Body of pancreas (tissue), 4 donors: ENCODE measurements at regions not wholly inside any gene's neighbourhood (a gene's known extent, or its start where the extent isn't known, plus 50 kb on each side); places are given as distances from the start of the nearest gene placed in this dataset.

Experiments
- ATAC-seq: fragments of 150-250 bp; one replicate; pipeline ENCODE4 v1.9.1; 2016
- DNase-seq, 4 donors: peaks; one replicate each; pipeline ENCODE4 v3.0.0-alpha.2; 2019
- H3K27ac ChIP-seq, 4 donors: fragments of 200-600 bp; sonication (generic); 1 replicate in 3 of 4; 2 replicates in 1 of 4; pipeline versions ENCODE4 v1.5.1 to v1.6.1; 2016 to 2019; ENCODE audit warnings: mild to moderate bottlenecking in 1 of 4, mixed read lengths in 1 of 4, moderate library complexity in 1 of 4
- H3K27me3 ChIP-seq, 2 donors: fragments of 200-600 bp; sonication (generic); one replicate each; pipeline ENCODE4 v1.6.0; 2016; ENCODE audit warnings: mild to moderate bottlenecking in 1 of 2
- H3K36me3 ChIP-seq, 2 donors: fragments of 200-600 bp; sonication (generic); replicated peaks in 1 of 2; 2 replicates each; pipeline ENCODE4 v1.5.1; 2016; ENCODE audit warnings: low read depth in 2 of 2; ENCODE audit not compliant: insufficient read depth in 1 of 2
- H3K4me1 ChIP-seq: fragments of 200-600 bp; sonication (generic); one replicate; pipeline ENCODE4 v1.6.0; 2016
- H3K4me3 ChIP-seq, 2 donors: fragments of 200-600 bp; sonication (generic); 1 replicate in 1 of 2; 2 replicates in 1 of 2; pipeline ENCODE4 v1.5.1; 2016 to 2019
- H3K9me3 ChIP-seq, 3 donors: fragments of 200-600 bp; sonication (generic); 1 replicate in 2 of 3; 2 replicates in 1 of 3; pipeline ENCODE4 v1.5.1; 2016
- CTCF ChIP-seq, 7 experiments: fragments of 450-650 bp in 4 of 7; fragments of 200-600 bp in 3 of 7; sonication (generic) in 3 of 7; IDR thresholded peaks; one replicate each; pipeline ENCODE4 v1.5.1; 2016 to 2019; ENCODE audit warnings: antibody characterized with exemption in 7 of 7
- POLR2A ChIP-seq, 3 donors: fragments of 450-650 bp; IDR thresholded peaks; one replicate each; pipeline ENCODE4 v1.6.1; 2016; ENCODE audit warnings: antibody characterized with exemption in 3 of 3, mild to moderate bottlenecking in 2 of 3
- WGBS, 2 donors: methylation state at CpG; one replicate each; pipeline ENCODE4 v1.1.5; 2017; 5-methylcytosine and 5-hydroxymethylcytosine counted together
- intact Hi-C: fragments of 100-400 bp; cut with DNase I; formaldehyde crosslinking; loops from one replicate; pipeline ENCODE4 v1.15.1; 2023

- Histone ChIP-seq H3K9me3 (no peaks in the 10 kb centered on the region), H3K4me3 (no peak overlapping the region), H3K4me1 (no peaks in the 10 kb centered on the region), H3K36me3 (no peaks in the 10 kb centered on the region), H3K27ac (no peak overlapping the region), H3K27me3 (no peaks in the 10 kb centered on the region)
- no peak for ATAC-seq
- no peak for DNase-seq
- 78 to 82% methylated on average over 6 of the region's 6 CpGs for WGBS, 2 donors
- intact Hi-C loops, result no loop called here
- TF ChIP-seq POLR2A (IDR thresholded peaks at IDR 0.05) (no peak), CTCF (IDR thresholded peaks at IDR 0.05) (no peak)
Observed at GRCh38 chr1:184141361-184141880, 89.9 kb downstream of the TSEN15 start.

GRCh38 chr1:184143449-184143848 is 91.9 kb downstream of the TSEN15 start:
- no peak for TF ChIP-seq POLR2A (IDR thresholded peaks at IDR 0.05)
- no peak for TF ChIP-seq CTCF (IDR thresholded peaks at IDR 0.05)
- Histone ChIP-seq H3K27ac (no peak overlapping the region), H3K36me3 (no peaks in the 10 kb centered on the region), H3K27me3 (no peaks in the 10 kb centered on the region), H3K9me3 (no peaks in the 10 kb centered on the region), H3K4me1 (no peaks in the 10 kb centered on the region), H3K4me3 (no peak overlapping the region)
- no peak for ATAC-seq
- 51 to 54% methylated on average over 5 of the region's 5 CpGs for WGBS, 2 donors
- no peak for DNase-seq
- intact Hi-C loops, result no loop called here

- no peak for DNase-seq
- H3K4me3 ChIP-seq, result no peak overlapping the region
- no peaks in the 10 kb centered on the region for H3K9me3 ChIP-seq
- no peaks in the 10 kb centered on the region for H3K36me3 ChIP-seq
- intact Hi-C loops, result no loop called here
- H3K27me3 ChIP-seq, result no peaks in the 10 kb centered on the region
- 80 to 91% methylated on average over 5 of the region's 5 CpGs for WGBS, 2 donors
- no peaks in the 10 kb centered on the region for H3K4me1 ChIP-seq
- no peak overlapping the region for H3K27ac ChIP-seq
- no peak for ATAC-seq
- no peak for TF ChIP-seq POLR2A (IDR thresholded peaks at IDR 0.05)
- no peak for TF ChIP-seq CTCF (IDR thresholded peaks at IDR 0.05)
Observed at GRCh38 chr1:184145083-184145482, 93.6 kb downstream of the TSEN15 start.

- intact Hi-C loops, result no loop called here
- H3K4me1 ChIP-seq, result no peaks in the 10 kb centered on the region
- no peaks in the 10 kb centered on the region for H3K27me3 ChIP-seq
- H3K9me3 ChIP-seq, result no peaks in the 10 kb centered on the region
- H3K27ac ChIP-seq, result no peak overlapping the region
- ATAC-seq (no peak), DNase-seq (no peak)
- TF ChIP-seq POLR2A (IDR thresholded peaks at IDR 0.05) (no peak), CTCF (IDR thresholded peaks at IDR 0.05) (no peak)
- H3K36me3 ChIP-seq, result no peaks in the 10 kb centered on the region
- WGBS, 2 donors, result 74 to 84% methylated on average over 4 of the region's 4 CpGs
- no peak overlapping the region for H3K4me3 ChIP-seq
Observed at GRCh38 chr1:184146202-184146601, 94.7 kb downstream of the TSEN15 start.

- ATAC-seq (no peak), DNase-seq (peak in 1 of 4 donors; percentile 20)
- H3K4me1 ChIP-seq, result peaks cover under 1% of the 10 kb centered on the region
- intact Hi-C loops, result no loop called here
- H3K27me3 ChIP-seq, result no peaks in the 10 kb centered on the region
- H3K36me3 ChIP-seq, result no peaks in the 10 kb centered on the region
- WGBS, 2 donors, result 76 to 78% methylated on average over 9 of the region's 9 CpGs
- no peaks in the 10 kb centered on the region for H3K9me3 ChIP-seq
- no peak overlapping the region for H3K27ac ChIP-seq
- no peak overlapping the region for H3K4me3 ChIP-seq
- no peak for TF ChIP-seq POLR2A (IDR thresholded peaks at IDR 0.05)
- no peak for TF ChIP-seq CTCF (IDR thresholded peaks at IDR 0.05)
Observed at GRCh38 chr1:184150776-184151531, 99.4 kb downstream of the TSEN15 start.
